ENCODE measurements at regions not wholly inside any gene's neighbourhood (a gene's known extent, or its start where the extent isn't known, plus 50 kb on each side); places are given as distances from the start of the nearest gene placed in this dataset.
A peak's percentile ranks its signal among the peaks of the same experiment; 100 is the strongest.

DNA sequence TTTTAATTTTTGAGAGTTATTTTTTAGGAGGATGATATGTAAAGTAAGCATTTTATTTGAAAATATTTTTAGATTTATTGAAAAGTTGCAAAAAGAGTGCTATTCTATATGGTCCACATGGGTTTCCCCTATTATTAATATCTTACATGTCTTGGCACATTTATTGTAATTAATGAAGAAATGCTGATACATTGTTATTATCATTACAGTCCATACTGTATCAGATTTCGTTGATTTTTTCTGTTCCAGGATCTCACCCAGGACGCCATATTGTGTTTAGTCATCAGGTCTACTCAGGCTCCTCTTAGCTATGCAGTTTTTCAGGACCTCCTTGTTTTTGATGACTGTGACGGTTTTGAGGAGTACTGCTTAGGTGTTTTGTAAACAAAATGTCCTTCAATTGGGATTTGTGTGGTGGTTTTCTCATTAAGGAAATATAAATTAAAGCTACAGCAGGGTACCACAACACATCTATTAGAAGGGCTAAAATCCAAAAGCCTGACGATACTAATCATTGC lies 281.0 kb downstream of the SAMD5 start:
- TF ChIP-seq, protein P1, sequence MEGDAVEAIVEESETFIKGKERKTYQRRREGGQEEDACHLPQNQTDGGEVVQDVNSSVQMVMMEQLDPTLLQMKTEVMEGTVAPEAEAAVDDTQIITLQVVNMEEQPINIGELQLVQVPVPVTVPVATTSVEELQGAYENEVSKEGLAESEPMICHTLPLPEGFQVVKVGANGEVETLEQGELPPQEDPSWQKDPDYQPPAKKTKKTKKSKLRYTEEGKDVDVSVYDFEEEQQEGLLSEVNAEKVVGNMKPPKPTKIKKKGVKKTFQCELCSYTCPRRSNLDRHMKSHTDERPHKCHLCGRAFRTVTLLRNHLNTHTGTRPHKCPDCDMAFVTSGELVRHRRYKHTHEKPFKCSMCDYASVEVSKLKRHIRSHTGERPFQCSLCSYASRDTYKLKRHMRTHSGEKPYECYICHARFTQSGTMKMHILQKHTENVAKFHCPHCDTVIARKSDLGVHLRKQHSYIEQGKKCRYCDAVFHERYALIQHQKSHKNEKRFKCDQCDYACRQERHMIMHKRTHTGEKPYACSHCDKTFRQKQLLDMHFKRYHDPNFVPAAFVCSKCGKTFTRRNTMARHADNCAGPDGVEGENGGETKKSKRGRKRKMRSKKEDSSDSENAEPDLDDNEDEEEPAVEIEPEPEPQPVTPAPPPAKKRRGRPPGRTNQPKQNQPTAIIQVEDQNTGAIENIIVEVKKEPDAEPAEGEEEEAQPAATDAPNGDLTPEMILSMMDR (conservative IDR thresholded peaks at IDR 0.05; ENCODE audit: low read depth, low read length): no peak
- no peak overlapping the region for H3K4me3 ChIP-seq (ENCODE audit: low read length)
- no peak for DNase-seq (ENCODE audit: low read depth)

DNA sequence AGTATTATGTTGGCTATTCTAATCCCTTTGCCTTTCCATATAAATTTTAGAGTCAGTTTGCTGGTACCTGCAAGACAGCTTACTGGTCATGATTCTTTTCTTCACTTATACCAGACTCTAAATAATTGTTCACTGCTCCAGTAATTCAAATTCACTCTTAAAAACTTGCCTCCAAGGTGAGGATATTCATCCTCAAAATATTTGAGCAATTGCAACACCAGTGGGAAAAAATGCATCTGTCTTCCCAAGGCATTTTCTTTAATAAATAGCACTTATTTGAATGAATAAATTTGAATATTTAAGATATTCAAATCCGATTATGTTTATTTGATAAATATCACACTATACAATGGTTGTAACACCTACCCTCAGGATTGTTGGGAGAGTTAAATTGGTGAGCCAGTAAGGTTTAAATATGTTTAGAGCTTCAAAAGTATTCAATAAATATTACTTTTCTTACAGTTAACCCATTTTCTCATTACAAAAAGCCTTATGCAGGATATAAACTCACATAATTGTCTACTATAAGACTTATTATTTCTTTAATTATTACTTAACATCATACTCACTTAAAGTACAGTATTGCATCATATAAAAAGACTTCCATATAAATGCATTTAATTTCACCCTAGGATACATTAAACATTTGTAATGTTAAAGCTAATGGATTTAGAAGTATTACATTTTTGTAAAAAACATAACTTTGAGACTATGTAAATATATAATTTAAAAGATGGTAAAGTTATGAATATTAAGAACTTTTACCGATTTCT lies 285.6 kb downstream of the SAMD5 start:
- H3K4me3 ChIP-seq (ENCODE audit: low read length): no peak overlapping the region
- no peak for DNase-seq (ENCODE audit: low read depth)
- TF ChIP-seq, protein P1 (conservative IDR thresholded peaks at IDR 0.05; ENCODE audit: low read depth, low read length): no peak

DNA sequence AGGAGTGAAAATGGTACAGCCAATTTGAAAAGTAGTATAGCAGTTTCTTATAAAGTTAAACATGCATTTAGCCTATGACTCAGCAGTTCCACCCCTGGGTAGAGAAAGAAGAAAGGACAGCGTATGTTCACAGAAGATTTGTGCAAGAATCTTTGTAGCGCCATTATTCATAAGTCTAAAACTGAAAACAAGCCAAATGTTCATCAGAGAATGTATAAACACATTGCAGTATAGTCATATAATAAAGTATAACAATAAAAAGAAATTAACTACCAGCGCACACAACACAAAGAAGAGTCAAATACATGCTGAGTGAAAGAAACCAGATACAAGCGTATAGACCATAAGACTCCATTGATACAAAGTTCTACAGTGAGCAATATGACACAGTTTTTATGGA lies 294.0 kb downstream of the SAMD5 start:
- TF ChIP-seq, protein P1 (conservative IDR thresholded peaks at IDR 0.05; ENCODE audit: low read depth, low read length): no peak
- no peak for DNase-seq (ENCODE audit: low read depth)
- no peak overlapping the region for H3K4me3 ChIP-seq (ENCODE audit: low read length)

- no peak for DNase-seq (ENCODE audit: low read depth)
- TF ChIP-seq, protein P1 (conservative IDR thresholded peaks at IDR 0.05; ENCODE audit: low read depth, low read length): no peak
- no peak overlapping the region for H3K4me3 ChIP-seq (ENCODE audit: low read length)
These were observed 296.7 kb downstream of the SAMD5 start for GRCh38 chr6:147805155-147805554.

DNA sequence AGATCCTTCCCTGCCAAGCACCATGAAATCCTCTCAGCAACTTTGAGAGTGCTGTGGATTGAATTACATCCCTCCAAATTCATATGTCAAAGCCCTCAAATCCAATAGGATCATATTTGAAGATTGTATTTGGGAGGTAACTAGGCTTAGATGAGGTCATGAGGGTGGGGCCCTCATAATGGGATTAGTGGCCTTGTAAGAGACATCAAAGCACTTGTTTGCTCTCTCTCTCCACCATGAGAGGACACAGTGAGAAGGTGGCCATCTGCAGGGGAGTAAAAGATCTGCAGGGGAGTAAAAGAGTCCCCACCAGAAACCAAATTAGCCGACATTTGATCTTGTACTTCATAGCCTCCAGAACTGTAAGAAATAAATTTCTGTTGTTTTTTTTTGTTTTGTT lies 298.2 kb downstream of the SAMD5 start:
- TF ChIP-seq, protein P1 (conservative IDR thresholded peaks at IDR 0.05; ENCODE audit: low read depth, low read length): no peak
- no peak overlapping the region for H3K4me3 ChIP-seq (ENCODE audit: low read length)
- DNase-seq (ENCODE audit: low read depth): no peak

- TF ChIP-seq, protein P1 (conservative IDR thresholded peaks at IDR 0.05; ENCODE audit: low read depth, low read length): no peak
- H3K4me3 ChIP-seq (ENCODE audit: low read length): no peak overlapping the region
- peak; percentile 16 for DNase-seq (ENCODE audit: low read depth)
These were observed 300.1 kb downstream of the SAMD5 start for GRCh38 chr6:147808640-147809039.

Measured in retinal pigment epithelial cell (primary cell).